CD4-positive, alpha-beta T cell treated with Interferon gamma for 1 hour (primary cell): ENCODE measurements at regions not wholly inside any gene's neighbourhood (a gene's known extent, or its start where the extent isn't known, plus 50 kb on each side); places are given as distances from the start of the nearest gene placed in this dataset.
"Not testable (repeated sequence)": the region's sequence is repeated elsewhere in the genome, so short reads cannot be mapped to it uniquely, and the experiment has no call there.

Experiments
- DNase-seq: peaks from one replicate; pipeline ENCODE4 v3.0.0-alpha.2; 2020

DNA sequence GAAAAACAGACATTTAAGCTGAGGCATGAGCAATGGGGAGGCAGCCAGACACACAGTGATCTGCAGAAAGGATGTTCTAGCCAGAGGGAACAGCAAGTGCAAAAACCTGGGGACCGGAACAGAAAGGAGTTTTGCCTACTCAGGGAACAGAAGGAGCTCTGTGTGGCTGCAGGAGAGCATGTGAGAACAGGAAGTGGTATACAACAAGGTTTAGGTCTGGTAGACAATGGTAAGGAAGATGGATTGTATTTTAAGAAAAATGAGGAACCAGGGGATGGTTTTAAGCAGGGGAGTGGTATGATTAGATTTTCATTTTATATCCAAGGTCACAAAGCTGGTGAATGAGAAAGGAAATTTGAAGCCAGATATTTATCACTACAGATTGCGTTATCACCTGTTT is 157.5 kb downstream of the UNC5CL start:
- DNase-seq: no peak

DNA sequence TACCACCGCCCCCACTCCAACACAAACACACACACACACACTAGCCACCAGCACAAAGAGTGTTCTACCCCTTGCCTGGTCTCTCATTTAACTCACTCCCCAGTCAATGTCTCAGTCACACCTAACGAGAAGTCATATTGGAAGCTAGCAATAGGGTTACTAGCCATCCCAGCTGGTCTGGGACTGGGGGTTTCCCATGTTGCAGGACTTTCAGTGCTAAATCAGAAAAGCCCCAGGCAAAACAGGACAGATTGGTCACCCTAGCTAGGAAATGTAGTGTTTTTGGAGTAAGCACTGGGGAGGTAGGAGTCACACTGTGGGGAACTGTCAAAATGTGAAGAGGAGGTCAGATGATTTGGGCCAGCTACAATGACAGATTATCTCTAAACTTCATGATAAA is 158.1 kb downstream of the UNC5CL start:
- DNase-seq: no peak

DNA sequence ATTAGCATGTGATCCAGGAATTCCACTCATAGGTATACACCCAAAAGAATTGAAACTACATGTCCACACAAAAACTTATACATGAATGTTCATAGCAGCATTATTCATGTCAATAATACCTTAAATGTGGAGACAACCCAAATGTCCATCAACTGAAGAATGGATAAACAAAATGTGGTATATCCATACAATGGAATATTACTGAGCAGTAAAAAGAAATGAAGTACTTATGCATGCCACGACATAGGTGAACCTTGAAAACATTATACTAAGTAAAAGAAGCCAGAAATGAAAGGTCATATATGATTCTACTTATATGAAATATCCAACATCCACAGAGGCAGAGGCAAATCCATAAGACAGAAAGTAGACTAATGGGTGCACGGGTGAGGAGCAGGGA is 159.9 kb downstream of the UNC5CL start:
- no peak for DNase-seq

DNA sequence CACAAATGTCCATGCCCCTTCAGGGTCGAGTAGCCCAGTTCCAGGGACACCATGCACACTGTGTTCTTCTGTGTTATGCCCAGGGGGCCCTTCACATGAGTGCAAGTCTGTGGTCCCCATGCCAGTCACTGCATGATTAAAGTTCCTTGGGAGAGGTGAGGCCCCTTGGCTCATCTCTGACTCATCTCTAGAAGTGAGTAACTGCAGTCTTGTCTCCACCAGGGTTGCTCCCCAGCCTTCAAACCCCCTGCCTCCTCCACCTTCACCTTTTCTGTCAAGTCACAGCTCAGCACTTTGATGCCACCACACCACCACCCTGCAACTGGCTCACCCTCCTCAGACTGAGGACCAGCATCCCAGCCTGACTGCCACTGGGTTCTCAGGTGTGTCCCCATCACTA is 161.7 kb downstream of the UNC5CL start:
- no peak for DNase-seq

DNA sequence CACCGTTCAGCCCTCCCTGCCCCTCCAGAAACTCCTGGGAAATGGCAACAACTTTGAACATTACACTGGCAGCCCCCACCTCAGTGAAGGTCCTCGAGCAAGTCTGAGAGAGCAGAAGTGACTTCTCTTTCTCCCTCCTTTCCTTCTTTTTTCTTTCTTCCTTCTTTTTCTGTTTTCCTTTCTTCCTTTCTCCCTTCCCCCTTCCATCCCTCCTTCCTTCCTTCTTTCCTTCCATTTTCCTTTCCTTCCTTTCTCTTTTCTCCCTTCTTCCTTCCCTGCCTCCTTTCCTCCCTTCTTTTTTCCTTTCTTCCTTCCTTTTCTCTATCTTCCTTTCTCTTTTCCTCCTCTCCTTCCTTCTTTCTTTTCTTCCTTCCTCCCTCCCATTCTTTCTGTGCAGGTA is 162.7 kb downstream of the UNC5CL start:
- no peak for DNase-seq

DNA sequence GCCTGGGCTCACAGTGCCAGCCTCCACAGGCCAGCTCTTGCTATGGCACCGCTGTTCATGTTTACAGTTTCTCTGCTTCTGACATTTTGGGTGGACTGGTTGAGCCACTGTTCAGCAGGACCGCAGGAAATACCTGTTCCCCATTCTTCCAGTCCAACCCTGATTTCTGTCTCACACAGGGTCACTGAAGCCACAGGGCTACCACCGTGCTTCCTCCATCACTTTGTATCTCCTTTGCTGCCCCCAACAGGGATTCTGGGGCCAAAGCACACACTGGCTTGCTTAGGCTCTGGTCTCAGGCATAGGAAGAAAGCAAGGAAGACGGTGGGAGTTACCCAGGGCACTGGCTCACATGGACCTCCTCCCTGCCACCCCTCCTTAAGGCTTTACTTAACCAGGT is 164.5 kb downstream of the UNC5CL start:
- no peak for DNase-seq

DNA sequence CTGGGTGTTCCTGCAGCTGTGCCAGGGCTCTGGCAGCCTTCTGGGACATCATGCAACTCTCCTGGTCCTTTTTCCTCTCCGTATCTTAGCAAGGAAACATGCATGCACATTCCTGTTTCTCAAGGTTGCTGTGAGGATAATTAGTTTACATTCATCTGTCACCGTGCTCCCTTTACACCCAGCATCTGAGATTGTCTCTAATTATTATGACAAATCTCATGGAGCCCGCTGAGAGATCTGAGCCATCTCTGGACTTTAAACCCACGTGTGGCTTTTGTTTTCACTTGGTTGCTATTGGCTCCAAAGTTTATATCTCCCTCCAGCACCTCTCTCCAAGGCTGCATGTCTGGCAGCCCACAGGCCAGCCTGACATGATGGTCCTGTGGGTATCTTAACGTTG is 167.6 kb downstream of the UNC5CL start:
- no peak for DNase-seq

DNA sequence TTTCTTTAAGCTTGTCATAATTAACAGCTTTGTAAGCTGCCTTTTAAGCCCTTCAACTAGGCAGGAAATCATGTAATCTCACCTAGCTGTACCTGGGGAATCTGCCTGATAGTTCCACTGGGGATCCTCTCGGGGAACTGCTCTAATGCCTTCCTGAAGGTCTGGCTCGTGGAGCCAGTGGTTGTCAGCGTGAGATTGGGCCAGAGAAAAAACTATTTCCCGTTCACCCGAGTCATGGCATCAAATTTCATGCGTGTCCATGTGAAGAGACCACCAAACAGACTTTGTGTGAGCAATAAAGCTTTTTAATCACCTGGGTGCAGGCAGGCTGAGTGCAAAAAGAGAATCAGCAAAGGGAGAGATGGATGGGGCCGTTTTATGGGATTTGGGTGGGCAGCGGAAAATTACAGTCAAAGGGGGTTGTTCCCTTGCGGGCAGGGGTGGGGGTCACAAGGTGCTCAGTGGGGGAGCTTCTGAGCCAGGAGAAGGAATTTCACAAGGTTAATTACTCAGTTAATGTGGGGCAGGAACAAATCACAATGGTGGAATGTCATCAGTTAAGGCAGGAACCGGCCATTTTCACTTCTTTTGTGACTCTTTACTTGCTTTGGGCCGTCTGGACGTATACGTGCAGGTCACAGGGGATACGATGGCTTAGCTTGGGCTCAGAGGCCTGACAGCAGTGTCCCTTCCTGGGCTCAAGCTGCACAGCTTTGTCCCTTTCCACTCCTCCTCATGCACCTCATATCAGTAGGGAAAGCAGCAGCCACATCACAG is 170.7 kb downstream of the UNC5CL start:
- DNase-seq: not testable (repeated sequence)

DNA sequence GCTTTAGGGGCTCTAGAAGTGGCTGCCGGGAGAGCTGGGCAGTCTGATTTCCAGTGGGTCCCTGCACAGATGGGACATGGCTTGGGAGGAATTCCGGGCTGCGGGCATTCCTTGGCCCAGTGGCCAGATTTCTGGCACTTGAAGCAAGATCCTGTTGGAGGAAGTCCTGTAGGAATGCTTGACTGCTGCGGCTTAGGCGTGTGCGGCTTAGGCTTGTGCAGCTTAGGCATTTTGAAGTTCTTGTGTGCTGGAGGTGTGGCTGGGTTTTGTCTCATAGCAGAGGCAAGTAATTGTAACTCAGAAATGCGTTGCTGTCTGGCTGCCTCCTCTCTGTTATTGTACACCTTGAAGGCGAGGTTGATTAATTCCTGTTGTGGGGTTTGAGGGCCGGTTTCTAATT is 171.5 kb downstream of the UNC5CL start:
- DNase-seq: not testable (repeated sequence)

DNA sequence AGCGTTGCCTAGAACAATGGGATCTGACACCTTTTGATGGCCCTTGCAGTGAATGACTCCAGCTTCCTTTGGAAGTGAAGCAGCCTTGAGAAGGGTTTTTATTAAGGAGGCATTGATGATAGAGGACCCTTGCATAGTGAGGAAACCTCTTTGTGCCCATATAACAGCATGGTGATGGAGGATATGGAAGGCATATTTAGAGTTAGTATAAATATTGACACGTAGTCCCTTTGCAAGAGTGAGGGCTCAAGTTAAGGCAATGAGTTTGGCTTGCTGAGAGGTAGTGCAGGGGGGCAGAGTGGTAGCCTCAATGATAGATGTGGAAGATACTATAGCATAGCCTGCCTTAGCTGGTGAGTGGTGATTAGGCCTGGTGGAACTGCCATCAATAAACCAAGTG is 173.8 kb downstream of the UNC5CL start:
- DNase-seq: not testable (repeated sequence)

DNA sequence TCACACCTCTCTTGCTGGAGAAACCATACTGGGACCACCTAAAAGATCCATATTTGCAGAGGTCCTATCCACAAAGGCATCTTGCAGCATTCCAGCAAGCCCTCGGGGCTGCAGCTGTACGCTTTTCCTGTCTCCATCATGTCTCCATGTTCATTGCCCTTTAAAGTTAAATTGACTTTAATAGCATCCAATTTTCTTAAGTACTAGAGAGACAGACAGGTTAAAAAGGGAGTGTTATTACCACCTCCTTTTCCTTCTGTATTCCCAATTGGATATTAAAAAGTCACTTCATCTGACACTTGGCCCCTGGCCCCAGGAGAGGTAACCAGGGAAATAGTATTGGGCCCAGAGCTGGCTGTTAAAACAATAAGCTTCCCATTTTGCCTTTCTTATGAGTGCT is 178.6 kb downstream of the UNC5CL start:
- no peak for DNase-seq

DNA sequence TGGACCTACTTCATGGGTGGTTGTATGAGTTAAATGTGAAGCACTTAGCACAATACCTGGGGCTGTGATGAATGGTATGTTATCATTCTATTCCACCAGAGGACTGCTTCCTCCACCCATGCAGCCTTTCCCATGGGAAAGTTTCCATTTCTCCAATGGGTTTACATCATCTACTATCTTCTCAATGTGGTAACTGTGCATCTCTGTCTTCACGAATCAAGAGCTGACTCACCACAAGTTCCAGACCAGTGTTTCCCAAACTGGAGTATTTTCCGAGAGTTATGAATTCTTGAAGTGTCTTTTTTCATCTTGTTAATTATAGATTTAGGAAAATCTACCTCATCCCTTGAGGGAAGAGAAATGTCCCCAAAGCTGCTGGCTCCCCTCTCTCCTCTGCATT is 182.8 kb downstream of the UNC5CL start:
- DNase-seq: no peak

DNA sequence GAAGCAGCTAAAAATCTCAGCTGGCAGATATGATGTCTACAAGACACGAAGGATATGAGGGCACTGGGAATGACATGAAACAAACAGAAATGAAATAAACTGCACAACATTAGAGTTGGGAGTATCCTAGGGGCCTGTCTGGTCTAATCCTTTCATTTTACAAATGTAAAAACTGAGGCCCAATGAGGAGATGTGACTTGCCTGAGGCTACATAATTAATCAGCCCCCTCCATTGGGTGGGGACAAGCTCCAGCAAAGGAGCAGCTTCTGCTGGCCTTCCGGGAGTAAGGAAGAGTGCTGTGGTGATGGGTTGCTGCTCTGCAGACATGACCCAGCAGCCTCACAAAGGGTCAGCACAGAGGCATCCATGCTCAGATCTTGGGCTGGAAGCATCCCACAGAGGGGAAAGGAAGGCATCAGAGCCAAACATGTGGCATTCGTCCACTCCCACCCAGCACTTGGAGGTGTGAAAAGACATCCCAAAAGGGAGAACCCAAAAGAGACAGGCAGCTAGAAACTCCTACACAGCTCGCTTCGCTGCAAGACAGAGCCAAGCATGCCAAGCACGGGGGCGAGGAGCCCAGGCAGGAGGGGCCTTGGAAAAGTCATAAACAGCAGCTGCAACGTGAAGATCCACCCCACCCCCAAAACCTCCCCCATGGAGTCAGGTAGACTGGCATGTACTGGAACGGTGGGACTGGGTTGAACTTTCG is 183.7 kb downstream of the UNC5CL start:
- DNase-seq: no peak

DNA sequence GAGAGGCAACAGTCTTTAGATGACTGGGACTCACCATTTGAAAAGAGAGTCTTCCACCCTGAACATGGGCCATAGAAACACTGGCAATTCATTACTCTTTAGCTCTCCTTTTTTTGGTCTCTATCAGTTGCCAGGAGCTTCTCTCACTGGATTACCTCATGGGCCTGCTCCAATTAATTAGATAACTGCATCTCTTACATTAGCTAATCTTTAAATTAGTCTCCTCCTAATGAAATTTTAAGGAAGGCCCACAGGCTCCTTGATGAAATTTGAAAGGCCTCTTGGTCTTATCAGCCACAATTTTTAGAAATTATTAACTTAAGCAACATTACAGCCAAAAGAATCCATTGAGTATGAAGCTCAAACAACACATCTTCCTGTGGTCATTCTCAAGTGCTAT is 184.4 kb downstream of the UNC5CL start:
- DNase-seq: no peak

DNA sequence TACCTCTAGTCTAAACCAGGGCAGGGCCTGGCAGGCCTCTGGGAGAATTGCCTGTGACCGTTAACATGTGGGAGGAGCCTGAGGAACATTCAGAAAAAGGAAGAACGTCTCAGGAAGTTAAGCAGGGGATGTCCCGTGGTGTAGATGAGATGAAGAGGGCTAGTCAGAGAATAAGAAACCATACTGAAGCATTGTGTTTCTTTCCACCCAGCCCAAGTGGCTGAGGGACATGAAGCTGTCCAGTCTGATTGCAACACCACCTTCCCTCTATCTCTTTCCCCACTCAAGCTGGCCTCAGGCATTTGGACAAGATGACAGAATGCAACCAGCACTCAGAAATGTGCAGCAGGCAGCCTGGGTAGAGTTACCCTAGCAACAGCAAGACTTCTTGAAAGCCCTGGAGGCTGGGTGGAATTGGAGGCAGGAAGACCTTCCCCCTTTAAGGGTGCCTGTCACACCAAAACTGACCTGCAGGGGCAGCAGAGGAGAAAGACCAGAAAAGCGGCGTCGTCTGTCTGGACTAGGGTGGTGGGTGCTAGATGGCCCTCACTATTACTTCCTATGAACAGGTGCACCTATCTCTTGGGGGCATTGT is 186.1 kb downstream of the UNC5CL start:
- DNase-seq: no peak

DNA sequence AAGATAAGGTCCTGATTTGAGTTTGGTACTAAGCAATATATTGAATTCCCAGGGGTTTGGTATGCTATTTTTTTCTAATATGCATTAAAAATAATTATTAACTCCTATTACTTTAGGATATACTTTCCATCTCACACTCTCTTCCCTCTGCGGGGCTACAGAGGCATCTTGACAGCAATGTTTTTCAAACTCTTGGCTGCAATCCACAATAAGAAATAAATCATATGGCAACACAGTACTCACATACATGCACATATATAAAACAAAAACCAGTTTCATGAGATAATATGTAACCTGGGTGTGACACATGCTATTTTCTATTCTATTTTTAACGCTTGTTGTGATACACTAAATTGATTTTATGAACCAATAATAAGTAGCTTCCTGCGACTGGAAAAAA is 189.5 kb downstream of the UNC5CL start:
- no peak for DNase-seq

DNA sequence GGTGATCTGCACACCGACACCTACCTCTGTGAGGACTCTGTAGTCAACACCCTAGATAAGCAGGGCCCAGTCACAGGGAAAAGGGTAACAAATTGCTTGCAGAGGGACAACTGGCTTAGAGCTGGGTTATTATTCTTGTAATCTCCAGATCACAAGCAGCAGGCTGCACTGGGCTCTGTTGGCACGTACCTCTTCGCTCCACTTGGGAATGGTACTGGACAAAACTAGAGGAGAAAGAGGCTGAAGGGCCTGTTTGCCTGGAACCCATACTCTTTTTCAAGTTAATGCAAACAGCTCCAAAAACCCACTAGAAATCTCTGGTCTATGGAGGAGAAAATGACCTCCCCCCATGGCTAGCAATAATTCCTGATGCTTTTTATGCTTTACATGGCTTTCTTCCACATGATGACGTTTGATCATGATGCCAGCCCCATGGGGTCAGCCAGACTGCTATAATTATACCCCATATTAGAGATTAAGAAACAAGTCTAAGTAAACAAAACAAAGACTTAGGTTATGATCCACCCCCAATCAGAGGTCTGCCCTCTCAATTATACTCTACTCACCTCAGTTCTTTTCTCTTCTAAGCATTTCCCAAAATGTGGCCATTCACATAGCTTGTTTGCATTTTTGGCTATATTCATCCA is 190.0 kb downstream of the UNC5CL start:
- DNase-seq: no peak

DNA sequence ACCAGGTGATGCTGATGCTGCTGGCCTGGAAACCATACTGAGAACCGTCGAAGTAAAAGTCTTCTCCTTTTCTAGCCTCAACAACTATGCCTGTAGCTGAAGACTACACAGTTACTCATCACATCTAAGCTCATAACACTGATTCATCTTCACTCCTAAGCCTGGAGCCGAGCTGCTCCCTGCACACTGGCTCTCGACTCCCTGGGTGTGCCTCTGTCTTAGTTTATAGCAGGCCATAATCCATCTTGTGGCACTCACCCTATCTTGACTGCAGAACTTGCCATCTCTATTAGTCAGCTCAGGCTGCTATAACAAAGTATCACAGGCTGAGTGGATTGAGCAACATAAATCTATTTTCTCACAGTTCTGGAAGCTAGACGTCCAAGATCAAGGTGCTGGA is 191.0 kb downstream of the UNC5CL start:
- no peak for DNase-seq

DNA sequence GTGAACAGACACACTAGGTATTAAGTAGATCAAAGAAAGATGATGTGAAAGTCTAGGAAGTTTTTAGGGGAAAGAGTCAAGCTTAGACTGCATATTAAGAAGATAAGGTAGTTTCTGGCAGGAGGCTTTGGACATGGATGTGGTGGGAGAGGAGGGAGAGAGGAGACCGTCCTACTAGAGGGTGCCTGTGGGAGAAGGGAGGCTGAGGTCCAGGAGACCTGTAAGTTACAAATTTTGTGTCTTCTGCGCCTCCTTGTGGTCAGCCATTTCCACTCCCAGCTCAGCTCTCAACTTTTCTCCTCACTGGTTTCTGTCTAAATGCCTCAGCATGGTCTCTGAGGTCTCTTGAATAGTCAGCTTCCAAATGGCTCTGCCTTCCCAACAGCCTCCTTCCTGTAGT is 193.5 kb downstream of the UNC5CL start:
- no peak for DNase-seq

DNA sequence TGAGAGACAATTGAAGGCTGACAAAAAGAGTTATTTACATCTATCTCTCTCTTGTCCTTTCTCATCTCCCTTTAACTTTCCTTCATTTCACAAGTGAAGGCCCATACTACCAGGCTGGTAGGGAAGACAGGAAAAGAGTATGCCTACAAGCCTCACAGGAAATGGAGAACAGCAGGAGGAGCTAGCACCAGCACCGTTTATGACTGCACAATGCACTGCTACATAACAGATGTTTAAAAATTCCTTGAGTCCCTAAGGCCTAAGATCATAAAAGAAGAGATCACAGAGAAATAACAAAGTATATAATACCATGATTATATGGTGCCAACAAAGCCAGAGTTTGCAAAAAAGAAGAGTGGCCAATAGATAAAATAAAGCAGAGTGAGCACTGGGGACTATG is 194.8 kb downstream of the UNC5CL start:
- no peak for DNase-seq

DNA sequence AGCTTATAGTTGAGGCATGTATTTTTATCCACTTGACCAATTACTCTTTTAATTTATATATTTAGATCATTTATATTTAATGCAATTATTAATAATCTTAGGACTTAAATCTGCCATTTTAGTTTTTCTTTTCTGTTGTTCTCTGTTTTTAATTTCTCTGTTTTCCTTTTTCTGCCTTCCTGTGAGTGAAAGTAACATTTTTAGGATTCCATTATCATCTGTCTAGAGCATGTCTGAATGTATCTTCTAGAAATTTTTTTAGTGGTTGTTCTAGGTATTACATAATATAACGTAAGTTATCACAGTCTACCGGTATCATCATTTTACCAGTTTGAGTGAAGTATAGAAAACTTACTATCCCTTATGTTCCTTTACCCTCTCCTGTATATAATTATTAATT is 197.3 kb downstream of the UNC5CL start:
- no peak for DNase-seq

DNA sequence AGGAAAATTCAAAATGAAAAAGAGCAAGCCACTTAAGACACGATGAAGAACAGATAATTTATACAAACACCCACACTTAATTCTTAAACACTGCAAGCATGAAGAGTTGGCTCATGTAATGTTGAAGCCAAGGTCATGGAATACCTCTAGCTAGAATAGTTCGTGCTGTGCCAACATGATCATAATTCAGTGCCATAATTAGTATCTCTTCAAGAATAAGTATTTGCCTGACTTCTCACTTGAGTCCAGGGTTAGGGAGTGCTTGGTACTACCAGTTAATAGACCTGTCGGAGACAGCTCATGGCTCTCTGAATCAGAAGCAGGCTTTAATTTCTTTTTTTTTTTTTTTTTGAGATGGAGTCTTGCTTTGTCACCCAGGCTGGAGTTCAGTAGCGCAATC is 206.3 kb downstream of the UNC5CL start:
- no peak for DNase-seq

DNA sequence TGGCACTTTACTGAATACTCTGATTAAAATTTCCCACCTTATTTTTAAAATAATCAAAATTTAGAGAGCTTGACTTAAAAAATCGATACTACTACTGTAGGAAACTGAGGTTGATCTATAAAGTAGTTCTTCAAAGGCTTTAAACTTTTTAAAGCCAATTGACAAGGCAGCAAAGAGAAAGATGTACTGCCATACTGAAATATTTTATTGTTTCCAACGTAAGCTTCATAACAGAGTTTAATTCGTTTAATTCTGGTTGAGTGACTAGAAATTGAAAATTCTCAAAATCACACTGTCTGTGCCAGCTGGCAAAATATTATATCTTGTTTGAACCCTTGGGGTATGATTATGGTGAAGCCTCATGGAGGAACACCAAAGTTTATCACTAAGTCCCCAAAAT is 207.6 kb downstream of the UNC5CL start:
- no peak for DNase-seq

DNA sequence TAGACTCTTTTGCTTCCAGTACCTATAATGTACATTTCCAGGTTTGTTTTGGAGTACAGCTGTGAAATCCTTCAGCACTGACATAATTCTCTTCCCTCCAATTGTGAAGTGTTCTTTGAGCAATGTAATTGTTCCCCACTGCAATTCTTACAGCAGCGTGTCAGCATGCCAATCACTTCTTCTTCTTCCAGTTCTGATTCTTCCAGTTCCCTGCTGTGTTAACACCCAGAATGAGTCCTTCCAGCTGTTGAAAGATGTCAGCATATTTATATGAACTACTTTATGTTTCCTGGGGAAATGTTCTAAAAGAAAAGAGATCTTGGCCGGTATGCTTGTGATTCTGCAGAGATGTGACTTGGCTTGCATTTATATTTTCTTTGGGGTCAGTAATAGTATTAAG is 213.9 kb downstream of the UNC5CL start:
- no peak for DNase-seq
